Astrocyte (in vitro differentiated cells and primary cell): ENCODE measurements at regions not wholly inside any gene's neighbourhood (a gene's known extent, or its start where the extent isn't known, plus 50 kb on each side); places are given as distances from the start of the nearest gene placed in this dataset.

Experiments used
- EZH2 ChIP-seq: IDR thresholded peaks from 2 replicates; pipeline ENCODE4 v1.6.1; 2012; ENCODE audit warnings: mild to moderate bottlenecking, low read length, inconsistent platforms; ENCODE audit not compliant: insufficient read depth
- TF ChIP-seq, protein P1 (sequence below): IDR thresholded peaks from 2 replicates; pipeline ENCODE4 v1.5.1; 2011; ENCODE audit warnings: low read depth, mild to moderate bottlenecking, inconsistent platforms, low read length, moderate library complexity; ENCODE audit not compliant: insufficient read depth

DNA sequence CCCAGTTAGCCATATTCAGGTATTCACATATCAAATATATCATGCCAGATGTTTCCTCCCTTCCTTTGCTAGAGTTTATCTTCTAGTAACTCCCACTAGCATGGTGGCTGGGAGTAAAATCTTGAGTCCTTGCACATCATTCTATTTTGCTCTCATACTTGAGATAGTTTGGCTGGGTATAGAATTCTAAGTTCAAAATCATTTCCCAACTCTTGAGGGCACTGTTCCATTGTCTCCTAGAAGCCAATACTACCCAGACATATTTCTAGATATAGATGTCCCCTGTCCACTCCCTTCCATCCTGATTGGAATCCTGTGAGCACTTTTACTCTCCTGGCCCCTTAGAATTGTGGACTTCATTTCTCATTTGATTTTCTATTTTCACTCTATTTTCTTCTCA, 104.7 kb downstream of the ZFP64 start:
- TF ChIP-seq, protein P1, sequence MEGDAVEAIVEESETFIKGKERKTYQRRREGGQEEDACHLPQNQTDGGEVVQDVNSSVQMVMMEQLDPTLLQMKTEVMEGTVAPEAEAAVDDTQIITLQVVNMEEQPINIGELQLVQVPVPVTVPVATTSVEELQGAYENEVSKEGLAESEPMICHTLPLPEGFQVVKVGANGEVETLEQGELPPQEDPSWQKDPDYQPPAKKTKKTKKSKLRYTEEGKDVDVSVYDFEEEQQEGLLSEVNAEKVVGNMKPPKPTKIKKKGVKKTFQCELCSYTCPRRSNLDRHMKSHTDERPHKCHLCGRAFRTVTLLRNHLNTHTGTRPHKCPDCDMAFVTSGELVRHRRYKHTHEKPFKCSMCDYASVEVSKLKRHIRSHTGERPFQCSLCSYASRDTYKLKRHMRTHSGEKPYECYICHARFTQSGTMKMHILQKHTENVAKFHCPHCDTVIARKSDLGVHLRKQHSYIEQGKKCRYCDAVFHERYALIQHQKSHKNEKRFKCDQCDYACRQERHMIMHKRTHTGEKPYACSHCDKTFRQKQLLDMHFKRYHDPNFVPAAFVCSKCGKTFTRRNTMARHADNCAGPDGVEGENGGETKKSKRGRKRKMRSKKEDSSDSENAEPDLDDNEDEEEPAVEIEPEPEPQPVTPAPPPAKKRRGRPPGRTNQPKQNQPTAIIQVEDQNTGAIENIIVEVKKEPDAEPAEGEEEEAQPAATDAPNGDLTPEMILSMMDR, result no peak
- no peak for TF ChIP-seq EZH2
